ENCODE measurements at regions not wholly inside any gene's neighbourhood (a gene's known extent, or its start where the extent isn't known, plus 50 kb on each side); places are given as distances from the start of the nearest gene placed in this dataset.

GRCh38 chr9:6080154-6080716, 64.8 kb upstream of the RANBP6 start:
- Histone ChIP-seq H3K27me3 (ENCODE audit: low read depth) (no peaks in the 10 kb centered on the region), H3K4me1 (peaks cover 12% of the 10 kb centered on the region), H3K36me3 (no peaks in the 10 kb centered on the region), H3K27ac (replicated peaks) (peak overlapping the region; percentile 77), H3K9me3 (replicated peaks) (no peaks in the 10 kb centered on the region), H3K4me3 (peak overlapping the region; percentile 64)
- peak; percentile 81 for DNase-seq
- intact Hi-C loops (cut with micrococcal nuclease), result no loop called here
- TF ChIP-seq CTCF (IDR thresholded peaks at IDR 0.05; ENCODE audit: borderline replicate concordance), result peak; percentile 37

GRCh38 chr9:6079386-6079785, 64.0 kb upstream of the RANBP6 start:
- intact Hi-C loops (cut with micrococcal nuclease), result no loop called here
- Histone ChIP-seq H3K27me3 (ENCODE audit: low read depth) (no peaks in the 10 kb centered on the region), H3K9me3 (replicated peaks) (no peaks in the 10 kb centered on the region), H3K4me1 (peaks cover 16% of the 10 kb centered on the region), H3K4me3 (peak overlapping the region; percentile 64), H3K27ac (replicated peaks) (peak overlapping the region; percentile 77), H3K36me3 (no peaks in the 10 kb centered on the region)
- TF ChIP-seq CTCF (IDR thresholded peaks at IDR 0.05; ENCODE audit: borderline replicate concordance), result no peak
- DNase-seq, result no peak

- TF ChIP-seq CTCF (IDR thresholded peaks at IDR 0.05; ENCODE audit: borderline replicate concordance), result no peak
- DNase-seq, result no peak
- Histone ChIP-seq H3K27ac (replicated peaks) (no peak overlapping the region), H3K4me1 (peaks cover 16% of the 10 kb centered on the region), H3K9me3 (replicated peaks) (no peaks in the 10 kb centered on the region), H3K27me3 (ENCODE audit: low read depth) (no peaks in the 10 kb centered on the region), H3K4me3 (no peak overlapping the region), H3K36me3 (no peaks in the 10 kb centered on the region)
- intact Hi-C loops (cut with micrococcal nuclease), result no loop called here
These were observed 63.1 kb upstream of the RANBP6 start for GRCh38 chr9:6078382-6079105.

- TF ChIP-seq CTCF (IDR thresholded peaks at IDR 0.05; ENCODE audit: borderline replicate concordance), result no peak
- DNase-seq, result no peak
- Histone ChIP-seq H3K27me3 (ENCODE audit: low read depth) (no peaks in the 10 kb centered on the region), H3K36me3 (no peaks in the 10 kb centered on the region), H3K27ac (replicated peaks) (no peak overlapping the region), H3K9me3 (replicated peaks) (no peaks in the 10 kb centered on the region), H3K4me1 (peaks cover 16% of the 10 kb centered on the region), H3K4me3 (no peak overlapping the region)
- intact Hi-C loops (cut with micrococcal nuclease), result no loop called here
These were observed 61.4 kb upstream of the RANBP6 start for GRCh38 chr9:6076851-6077250.

- TF ChIP-seq CTCF (IDR thresholded peaks at IDR 0.05; ENCODE audit: borderline replicate concordance), result no peak
- DNase-seq, result no peak
- H3K4me1 ChIP-seq, result peaks cover 11% of the 10 kb centered on the region
- intact Hi-C loops (cut with micrococcal nuclease), result no loop called here
- H3K27me3 ChIP-seq (ENCODE audit: low read depth), result no peaks in the 10 kb centered on the region
- peaks cover 12% of the 10 kb centered on the region for H3K9me3 ChIP-seq (replicated peaks)
- H3K36me3 ChIP-seq, result no peaks in the 10 kb centered on the region
- H3K27ac ChIP-seq (replicated peaks), result no peak overlapping the region
- H3K4me3 ChIP-seq, result no peak overlapping the region
These were observed 58.3 kb upstream of the RANBP6 start for GRCh38 chr9:6073731-6074130.

All from left ventricle myocardium inferior (tissue), 1 donor.